Activated CD4-positive, CD25-positive, alpha-beta regulatory T cell treated with anti-CD3 and anti-CD28 coated beads, Interleukin-2, amount 50 U/mL, for 24 hours (primary cell): ENCODE measurements at regions not wholly inside any gene's neighbourhood (a gene's known extent, or its start where the extent isn't known, plus 50 kb on each side); places are given as distances from the start of the nearest gene placed in this dataset.

ENCODE experiments used
- ATAC-seq, 2 donors: fragments of 150-1000 bp; cut with Tn5 transposase; one replicate each; pipeline ENCODE4 v1.10.0; 2021; ENCODE audit warnings: mild to moderate bottlenecking in 1 of 2, moderate library complexity in 1 of 2

- ATAC-seq, result no peak
These were observed 102.9 kb downstream of the PFKFB3 start for GRCh38 chr10:6305401-6306321.

DNA sequence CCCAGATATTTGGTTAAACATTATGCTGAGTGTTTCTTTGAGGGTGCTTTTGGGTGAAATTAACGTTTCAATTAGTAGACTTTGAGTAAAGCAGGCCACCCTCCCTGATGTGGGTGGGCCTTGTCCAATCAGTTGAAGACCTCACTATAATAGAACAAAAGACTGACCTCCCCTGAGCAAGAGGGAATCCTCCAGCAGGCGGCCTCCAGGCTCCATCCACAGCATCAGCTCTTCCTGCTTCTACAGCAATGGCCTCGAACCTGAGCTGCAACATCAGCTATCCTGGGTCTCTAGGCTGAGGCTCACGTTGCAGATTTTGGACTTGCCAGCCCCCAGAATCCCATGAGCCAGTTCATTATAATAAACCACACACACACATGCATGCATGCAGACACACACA, 104.2 kb downstream of the PFKFB3 start:
- no peak for ATAC-seq

DNA sequence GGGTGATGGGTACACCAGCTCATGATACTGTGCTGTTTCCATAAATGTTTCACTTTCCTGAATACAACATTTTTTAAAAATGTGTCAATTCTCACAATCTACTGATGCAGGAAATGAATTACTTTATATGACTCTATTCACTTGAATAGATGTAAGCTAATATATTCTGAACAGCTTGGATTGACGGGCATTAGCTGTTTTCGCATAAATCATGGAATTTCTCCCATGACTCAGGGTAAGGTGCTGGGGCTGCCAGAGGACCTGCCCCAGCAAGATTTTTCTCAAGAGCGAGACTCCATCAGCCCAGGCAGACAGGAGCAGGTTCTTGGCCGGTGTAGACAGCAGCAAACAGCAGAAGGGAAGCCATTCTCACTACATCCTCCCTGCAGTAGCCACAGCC, 107.1 kb downstream of the PFKFB3 start:
- no peak for ATAC-seq

GRCh38 chr10:6310977-6311376, 108.2 kb downstream of the PFKFB3 start:
- no peak for ATAC-seq

DNA sequence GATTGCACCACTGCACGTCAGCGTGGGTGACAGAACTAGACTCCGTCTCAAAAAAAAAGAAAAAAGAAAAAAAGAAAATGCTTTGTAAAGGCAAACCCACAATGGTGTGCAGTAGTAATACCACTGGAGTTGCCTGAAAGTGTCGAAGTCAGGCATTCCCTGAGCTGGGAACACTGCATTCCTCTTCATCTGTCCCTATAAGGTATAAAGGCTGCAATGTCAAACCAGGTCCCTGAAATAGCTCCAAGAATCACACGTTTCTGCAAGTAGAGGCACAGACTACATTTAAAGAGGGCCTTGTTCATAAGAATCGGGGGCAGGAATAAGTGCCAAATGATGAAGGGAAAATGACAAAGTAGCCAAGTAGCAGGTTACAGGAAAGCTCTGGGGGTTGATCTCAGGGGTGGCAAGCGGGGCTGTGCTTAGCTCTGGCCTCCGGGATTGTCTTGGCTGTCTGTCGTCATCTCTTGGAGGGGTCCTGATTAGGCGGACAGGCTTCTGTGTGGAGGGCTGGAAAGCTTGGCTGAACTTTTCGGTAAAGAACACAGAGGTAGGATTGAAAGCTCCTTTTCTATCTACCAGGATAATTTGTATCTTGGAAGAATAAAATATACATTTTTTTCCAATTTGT, 109.1 kb downstream of the PFKFB3 start:
- no peak for ATAC-seq

GRCh38 chr10:6312636-6313035, 109.9 kb downstream of the PFKFB3 start:
- no peak for ATAC-seq

GRCh38 chr10:6313111-6313895, 110.6 kb downstream of the PFKFB3 start:
- ATAC-seq, result no peak

DNA sequence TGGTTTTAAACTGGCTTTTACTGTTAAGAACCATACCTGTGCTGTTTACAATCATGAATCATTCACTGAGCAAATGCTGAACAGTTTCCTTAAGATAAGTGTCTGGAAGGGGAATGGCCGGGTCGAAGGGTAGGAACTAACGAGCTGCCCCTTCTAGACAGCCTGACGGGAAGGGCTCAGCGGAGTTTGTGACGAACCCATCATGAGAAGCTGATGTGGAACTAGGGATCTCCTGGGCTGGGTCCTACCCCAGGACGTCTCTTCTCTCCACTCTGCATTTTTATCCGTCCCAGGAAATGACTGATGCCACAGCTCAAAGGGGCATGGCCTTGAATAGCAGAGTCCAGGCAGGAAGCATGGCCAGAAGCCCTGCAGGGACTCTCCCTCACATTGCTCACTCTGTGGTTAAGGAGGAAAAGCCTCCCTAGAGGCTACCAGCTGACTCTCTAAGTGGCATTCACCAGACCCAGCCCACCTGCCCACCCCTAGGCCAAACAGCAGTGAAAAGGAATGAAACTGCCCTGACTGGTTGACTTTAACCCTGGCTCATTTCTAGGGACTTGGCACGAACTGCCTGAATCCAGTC, 112.0 kb downstream of the PFKFB3 start:
- no peak for ATAC-seq

GRCh38 chr10:6319119-6319518, 116.4 kb downstream of the PFKFB3 start:
- no peak for ATAC-seq

DNA sequence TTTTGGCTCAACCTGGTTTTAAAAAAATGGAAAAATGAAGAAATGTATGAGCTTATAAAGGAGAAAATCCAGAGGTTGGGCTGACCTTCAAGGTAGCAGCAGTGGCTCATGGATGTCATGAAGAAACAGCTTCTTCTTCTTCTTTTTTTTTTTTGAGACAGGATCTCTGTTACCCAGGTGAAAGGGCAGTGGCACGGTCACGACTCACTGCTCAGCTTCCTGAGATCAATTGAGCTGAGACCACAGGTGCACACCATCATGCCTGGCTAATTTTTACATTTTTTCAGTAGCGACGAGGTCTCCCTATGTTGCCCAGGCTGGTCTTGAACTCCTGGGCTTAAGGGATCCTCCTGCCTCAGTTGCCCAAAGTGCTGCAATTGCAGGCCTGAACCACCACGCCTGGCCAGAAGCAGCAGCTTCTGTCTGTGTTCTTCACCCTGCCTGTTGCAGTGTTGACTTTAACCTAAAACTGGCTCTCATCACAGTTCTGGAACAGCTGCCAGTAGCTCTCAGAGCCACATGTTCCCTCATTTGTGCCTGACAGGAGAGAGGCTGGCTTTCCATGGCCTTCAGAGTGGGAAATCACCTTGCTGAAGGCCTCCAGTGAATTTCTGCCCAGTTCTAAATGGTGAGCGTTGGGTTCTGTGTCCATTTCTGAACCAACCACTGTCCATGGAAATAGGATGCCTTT, 117.7 kb downstream of the PFKFB3 start:
- ATAC-seq, result peak in 1 of 2 donors; percentile 10

- ATAC-seq, result no peak
These were observed 119.1 kb downstream of the PFKFB3 start for GRCh38 chr10:6321880-6322279.

- no peak for ATAC-seq
These were observed 120.1 kb downstream of the PFKFB3 start for GRCh38 chr10:6322805-6323204.

GRCh38 chr10:6327961-6328698, 125.4 kb downstream of the PFKFB3 start:
- no peak for ATAC-seq

- no peak for ATAC-seq
These were observed 126.1 kb downstream of the PFKFB3 start for GRCh38 chr10:6328699-6329423.

GRCh38 chr10:6333086-6333485, 130.4 kb downstream of the PFKFB3 start:
- no peak for ATAC-seq

- no peak for ATAC-seq
These were observed 131.2 kb downstream of the PFKFB3 start for GRCh38 chr10:6333973-6334372.

GRCh38 chr10:6336016-6336415, 133.3 kb downstream of the PFKFB3 start:
- ATAC-seq, result no peak

DNA sequence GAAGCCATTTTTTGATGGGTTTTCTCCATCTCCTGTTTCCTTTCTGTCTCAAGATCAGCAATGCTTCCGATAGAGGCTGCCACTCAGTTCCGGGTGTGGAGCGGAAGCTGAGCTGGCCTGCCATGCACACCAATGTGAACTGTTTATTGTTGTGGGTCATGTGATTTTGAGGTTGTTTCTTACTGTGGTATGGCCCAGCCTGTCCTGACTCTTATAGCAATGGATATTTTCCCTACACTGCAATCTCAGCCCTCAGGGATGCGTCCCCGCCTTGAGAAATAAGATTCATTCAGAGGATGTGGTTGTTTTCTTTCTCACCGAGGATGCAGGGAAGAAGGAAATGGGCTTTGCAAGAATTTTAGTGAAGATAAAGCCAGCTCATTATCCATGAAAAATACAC, 134.7 kb downstream of the PFKFB3 start:
- ATAC-seq, result no peak

DNA sequence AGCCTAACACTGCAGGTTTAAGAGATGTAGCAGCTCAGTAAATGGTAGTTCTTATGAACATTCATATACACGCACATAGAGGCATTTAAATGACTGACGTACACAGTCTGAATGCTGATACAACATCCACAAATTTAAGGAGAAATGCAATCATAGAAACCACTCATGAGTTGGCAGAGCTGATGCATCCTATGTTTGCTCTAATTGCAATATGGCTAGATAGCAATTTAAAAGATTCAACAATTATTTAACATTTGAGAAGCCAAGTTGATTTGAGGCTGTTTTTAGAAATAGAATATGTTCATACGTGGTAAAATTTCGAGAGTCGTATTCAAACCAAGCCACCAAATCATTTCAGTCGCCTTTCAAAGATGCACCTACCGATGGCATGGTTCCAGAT, 135.6 kb downstream of the PFKFB3 start:
- no peak for ATAC-seq

- ATAC-seq, result no peak
These were observed 137.2 kb downstream of the PFKFB3 start for GRCh38 chr10:6339891-6340290.

GRCh38 chr10:6342096-6342685, 139.5 kb downstream of the PFKFB3 start:
- ATAC-seq, result no peak
